HG03039 (cell line): ENCODE measurements at regions not wholly inside any gene's neighbourhood (a gene's known extent, or its start where the extent isn't known, plus 50 kb on each side); places are given as distances from the start of the nearest gene placed in this dataset.

Experiments
- ATAC-seq: cut with Tn5 transposase; IDR thresholded peaks from one replicate; pipeline ENCODE4 v1.9.1; 2021; ENCODE audit warnings: mild to moderate bottlenecking, moderate library complexity; ENCODE audit not compliant: unreplicated experiment

GRCh38 chr13:44237276-44237767 is 136.3 kb upstream of the SERP2 start:
- peak; percentile 82 for ATAC-seq

GRCh38 chr13:44237881-44238421 is 135.7 kb upstream of the SERP2 start:
- ATAC-seq, result no peak

- no peak for ATAC-seq
Measured at GRCh38 chr13:44240611-44241145, 132.9 kb upstream of the SERP2 start.

GRCh38 chr13:44241638-44242037 is 132.0 kb upstream of the SERP2 start:
- no peak for ATAC-seq

- no peak for ATAC-seq
Measured at GRCh38 chr13:44242766-44243165, 130.9 kb upstream of the SERP2 start.

GRCh38 chr13:44243198-44243857 is 130.3 kb upstream of the SERP2 start:
- no peak for ATAC-seq

GRCh38 chr13:44244288-44244687 is 129.3 kb upstream of the SERP2 start:
- no peak for ATAC-seq

- no peak for ATAC-seq
Measured at GRCh38 chr13:44249431-44249836, 124.2 kb upstream of the SERP2 start.

GRCh38 chr13:44252938-44253337 is 120.7 kb upstream of the SERP2 start:
- no peak for ATAC-seq

- no peak for ATAC-seq
Measured at GRCh38 chr13:44255771-44256364, 117.8 kb upstream of the SERP2 start.

- no peak for ATAC-seq
Measured at GRCh38 chr13:44257796-44258195, 115.8 kb upstream of the SERP2 start.

GRCh38 chr13:44259045-44260027 is 114.3 kb upstream of the SERP2 start:
- peak; percentile 72 for ATAC-seq

- ATAC-seq, result no peak
Measured at GRCh38 chr13:44260336-44260735, 113.3 kb upstream of the SERP2 start.

- no peak for ATAC-seq
Measured at GRCh38 chr13:44263751-44264620, 109.6 kb upstream of the SERP2 start.

GRCh38 chr13:44266305-44266704 is 107.3 kb upstream of the SERP2 start:
- ATAC-seq, result no peak

- ATAC-seq, result no peak
Measured at GRCh38 chr13:44266772-44267171, 106.9 kb upstream of the SERP2 start.

- ATAC-seq, result no peak
Measured at GRCh38 chr13:44267203-44267602, 106.4 kb upstream of the SERP2 start.

- no peak for ATAC-seq
Measured at GRCh38 chr13:44267980-44268379, 105.6 kb upstream of the SERP2 start.

GRCh38 chr13:44268980-44269379 is 104.6 kb upstream of the SERP2 start:
- no peak for ATAC-seq

GRCh38 chr13:44270150-44270549 is 103.5 kb upstream of the SERP2 start:
- no peak for ATAC-seq
